HG02642 (cell line): ENCODE measurements at regions not wholly inside any gene's neighbourhood (a gene's known extent, or its start where the extent isn't known, plus 50 kb on each side); places are given as distances from the start of the nearest gene placed in this dataset.

Source experiments
- ATAC-seq: cut with Tn5 transposase; IDR thresholded peaks from one replicate; pipeline ENCODE4 v1.9.1; 2021; ENCODE audit warnings: mild to moderate bottlenecking; ENCODE audit not compliant: unreplicated experiment, poor library complexity

DNA sequence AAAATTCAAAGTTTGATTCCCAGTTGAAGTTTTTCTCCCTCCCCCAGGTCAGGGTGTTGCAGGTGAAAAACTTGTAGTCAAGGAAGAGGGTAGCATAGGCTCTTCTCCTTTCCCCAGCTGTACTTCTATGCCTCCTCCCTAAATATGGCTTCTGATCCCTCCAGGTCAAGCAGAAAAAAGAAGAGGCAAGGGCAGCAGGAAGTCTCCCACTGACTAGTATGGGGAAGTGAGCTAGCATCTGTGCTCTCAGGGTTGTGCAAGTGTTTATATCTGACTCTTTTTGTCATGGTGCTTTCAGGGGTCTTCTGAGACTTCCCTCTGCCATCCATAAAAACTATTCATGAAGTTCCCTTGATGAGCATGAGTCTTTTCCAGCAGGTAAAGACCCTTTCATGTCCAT lies 76.0 kb downstream of the ATPSCKMT start:
- ATAC-seq, result no peak

GRCh38 chr5:10172247-10172646 lies 77.4 kb downstream of the ATPSCKMT start:
- ATAC-seq, result no peak

DNA sequence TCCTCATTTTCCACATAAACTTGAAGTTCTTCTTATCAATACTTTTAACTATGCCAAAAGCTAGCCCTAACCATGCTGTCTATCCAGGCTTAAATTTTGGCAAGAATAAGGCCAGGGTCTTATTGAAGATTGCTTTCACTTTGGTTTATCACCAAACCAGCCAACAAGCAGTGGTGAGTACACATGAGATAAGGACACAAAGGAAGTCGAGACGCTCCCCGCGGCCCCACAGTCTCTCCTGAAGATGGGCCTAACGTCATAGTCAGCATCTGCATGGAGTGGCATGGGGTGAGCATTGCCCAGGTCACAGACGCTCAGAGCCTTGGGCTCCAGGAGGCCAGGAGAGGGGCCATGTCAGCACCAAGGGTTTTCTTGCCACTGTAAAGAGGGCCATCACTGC lies 80.3 kb downstream of the ATPSCKMT start:
- no peak for ATAC-seq

DNA sequence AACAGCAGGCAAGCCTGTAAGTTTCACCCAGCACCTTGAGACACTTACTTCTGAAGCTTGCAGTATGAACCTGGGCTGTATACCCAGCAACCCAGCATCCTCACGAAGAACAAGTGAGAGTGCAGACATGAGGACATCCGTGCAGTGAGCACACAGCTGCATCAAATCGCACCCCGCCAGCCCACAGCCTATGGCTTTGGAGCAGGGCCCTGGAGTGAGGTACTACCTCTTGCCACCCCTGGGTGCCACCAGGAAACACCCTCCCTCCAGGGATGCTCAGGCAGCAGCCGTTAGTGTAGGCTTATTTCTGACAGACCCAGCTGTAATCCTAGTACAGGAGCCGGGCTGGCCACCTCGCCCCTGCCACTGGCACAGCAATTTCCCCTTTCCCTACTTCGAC lies 81.4 kb downstream of the ATPSCKMT start:
- no peak for ATAC-seq

- ATAC-seq, result no peak
Measured at GRCh38 chr5:10167806-10168205, 81.9 kb downstream of the ATPSCKMT start.

DNA sequence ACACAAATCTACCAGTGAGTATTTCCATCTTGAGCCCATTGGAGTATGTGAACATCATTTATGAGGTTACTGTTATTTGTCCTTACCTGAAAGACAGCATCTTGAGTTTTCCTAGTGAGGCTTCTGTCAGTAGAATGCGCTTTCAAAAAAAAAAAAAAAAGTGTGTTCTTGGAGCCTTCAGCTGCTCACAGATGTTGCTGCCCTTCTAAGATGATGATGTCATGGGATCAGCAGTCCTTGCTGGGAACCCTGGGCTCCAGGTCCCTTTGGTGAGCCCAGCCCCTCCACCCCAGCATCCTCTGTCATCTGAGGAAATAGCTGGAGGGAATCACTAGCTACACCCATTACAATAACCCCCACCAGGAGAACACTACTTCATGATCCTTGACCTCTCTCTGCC lies 83.3 kb downstream of the ATPSCKMT start:
- no peak for ATAC-seq

GRCh38 chr5:10162468-10162867 lies 87.2 kb downstream of the ATPSCKMT start:
- ATAC-seq, result no peak

- ATAC-seq, result no peak
Measured at GRCh38 chr5:10161778-10162177, 87.9 kb downstream of the ATPSCKMT start.

DNA sequence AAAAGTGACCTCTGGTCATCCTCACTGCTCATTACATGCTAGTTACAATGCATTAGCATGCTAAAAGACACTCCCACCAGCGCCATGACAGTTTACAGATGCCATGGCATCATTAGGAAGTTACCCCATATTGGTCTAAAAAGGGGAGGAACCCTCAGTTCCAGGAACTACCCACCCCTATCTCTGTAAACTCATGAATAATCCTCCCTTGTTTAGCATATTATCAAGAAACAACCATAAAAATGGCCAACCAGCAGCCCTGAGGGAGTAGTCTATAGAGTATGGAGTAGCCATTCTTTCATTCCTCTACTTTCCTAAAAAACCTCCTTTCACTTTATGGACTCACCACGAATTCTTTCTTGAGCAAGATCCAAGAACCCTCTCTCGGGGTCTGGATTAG lies 89.4 kb downstream of the ATPSCKMT start:
- no peak for ATAC-seq

DNA sequence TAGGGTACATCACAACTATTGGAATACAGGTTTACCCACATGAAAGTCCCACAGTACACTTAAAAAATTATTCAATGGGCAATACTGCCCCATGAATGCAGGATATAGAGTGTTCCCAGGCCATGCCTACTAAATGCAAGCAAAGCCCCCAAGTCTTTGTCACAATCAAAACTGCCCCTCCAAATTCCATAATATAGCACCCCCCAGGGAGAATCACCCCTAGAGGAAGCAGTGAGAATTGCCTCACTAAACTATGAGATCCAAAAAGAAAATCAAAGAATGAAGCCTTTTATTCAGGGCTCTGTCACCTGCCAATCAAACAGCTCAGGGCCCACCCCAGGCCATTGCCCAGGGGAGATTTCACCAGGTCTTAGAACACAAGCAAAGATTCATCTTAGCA lies 90.8 kb downstream of the ATPSCKMT start:
- no peak for ATAC-seq

DNA sequence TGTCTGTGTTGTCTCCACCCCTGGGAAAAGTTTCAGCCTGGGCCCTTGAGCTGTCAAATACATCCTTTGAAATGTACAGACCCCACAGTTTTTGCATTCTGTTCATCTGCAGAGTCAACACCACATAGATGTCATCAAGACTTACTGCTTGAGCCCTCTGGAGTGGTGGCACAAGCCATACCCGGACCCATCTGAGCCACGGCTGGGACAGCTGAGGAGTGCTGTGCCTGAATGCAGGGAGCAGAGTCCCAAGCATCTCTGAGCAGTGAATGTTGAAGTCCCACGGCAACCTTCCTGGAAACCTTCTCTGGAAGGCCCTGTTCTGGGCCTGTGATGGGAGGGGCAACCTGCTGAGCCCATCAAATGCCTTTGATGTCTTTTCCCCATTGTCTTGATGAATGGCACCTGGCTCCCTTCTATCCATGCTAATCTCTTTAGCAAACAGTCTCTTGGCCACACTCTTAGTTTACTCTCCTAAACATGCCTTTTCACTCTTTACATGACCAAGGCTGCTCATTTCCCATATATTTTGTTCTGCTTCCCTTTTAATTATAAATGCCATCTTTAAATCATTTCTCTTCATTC lies 92.5 kb downstream of the ATPSCKMT start:
- no peak for ATAC-seq

DNA sequence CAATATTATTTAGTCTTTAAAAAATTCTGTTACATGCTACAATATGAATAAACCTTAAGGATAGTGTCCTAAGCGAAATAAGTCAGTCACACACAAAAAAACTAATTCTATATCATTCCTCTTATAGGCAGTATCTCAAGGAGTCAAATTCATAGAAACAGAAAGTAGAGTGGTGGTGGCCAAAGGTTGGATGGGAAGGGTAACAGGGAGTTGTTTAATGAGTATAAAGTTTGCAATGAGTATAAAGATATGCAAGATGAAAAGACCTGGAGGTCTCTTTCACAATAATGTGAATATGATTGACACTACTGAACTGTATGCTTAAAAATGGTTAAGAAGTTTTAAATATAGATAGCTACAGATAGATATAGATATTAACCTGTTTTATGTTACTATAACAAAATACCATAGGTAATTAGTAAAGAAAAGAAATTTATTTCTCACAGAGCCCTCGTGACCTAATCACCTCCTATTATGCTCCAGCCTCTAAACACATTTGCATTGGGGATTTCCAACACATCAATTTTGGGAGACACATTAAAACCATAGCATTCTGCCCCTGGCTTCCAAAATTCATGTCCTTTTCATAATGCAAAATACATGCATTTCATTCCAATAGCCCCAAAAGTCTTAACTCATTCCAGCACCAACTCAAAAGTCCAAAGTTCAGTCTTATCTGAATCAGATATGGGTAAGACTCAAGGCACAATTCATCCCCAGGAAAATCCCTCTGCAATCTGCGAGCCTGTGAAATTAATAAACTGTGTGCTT lies 93.6 kb downstream of the ATPSCKMT start:
- ATAC-seq, result no peak

- ATAC-seq, result no peak
Measured at GRCh38 chr5:10153808-10154537, 95.7 kb downstream of the ATPSCKMT start.

GRCh38 chr5:10153394-10153793 lies 96.3 kb downstream of the ATPSCKMT start:
- no peak for ATAC-seq

GRCh38 chr5:10151656-10152055 lies 98.0 kb downstream of the ATPSCKMT start:
- ATAC-seq, result no peak

DNA sequence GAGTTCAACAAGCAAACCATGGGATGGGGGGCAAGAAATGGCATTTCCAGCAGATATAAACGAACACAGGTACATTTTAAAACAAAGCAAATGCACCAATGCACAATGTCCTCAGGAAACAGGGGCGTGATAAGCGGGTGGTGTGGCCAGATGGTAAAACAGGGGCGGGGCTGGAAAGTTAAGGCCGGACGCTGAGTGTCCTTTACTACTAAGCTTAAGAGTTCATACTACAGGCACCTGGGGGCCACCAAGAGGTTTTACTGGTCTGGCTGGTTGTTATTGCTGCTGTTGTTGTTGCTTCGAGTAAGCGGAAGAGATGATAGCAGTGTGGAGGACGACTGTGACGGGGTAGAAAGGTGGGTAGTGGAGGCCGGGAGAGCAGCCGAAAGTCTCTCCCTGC lies 99.8 kb downstream of the ATPSCKMT start:
- ATAC-seq, result no peak

DNA sequence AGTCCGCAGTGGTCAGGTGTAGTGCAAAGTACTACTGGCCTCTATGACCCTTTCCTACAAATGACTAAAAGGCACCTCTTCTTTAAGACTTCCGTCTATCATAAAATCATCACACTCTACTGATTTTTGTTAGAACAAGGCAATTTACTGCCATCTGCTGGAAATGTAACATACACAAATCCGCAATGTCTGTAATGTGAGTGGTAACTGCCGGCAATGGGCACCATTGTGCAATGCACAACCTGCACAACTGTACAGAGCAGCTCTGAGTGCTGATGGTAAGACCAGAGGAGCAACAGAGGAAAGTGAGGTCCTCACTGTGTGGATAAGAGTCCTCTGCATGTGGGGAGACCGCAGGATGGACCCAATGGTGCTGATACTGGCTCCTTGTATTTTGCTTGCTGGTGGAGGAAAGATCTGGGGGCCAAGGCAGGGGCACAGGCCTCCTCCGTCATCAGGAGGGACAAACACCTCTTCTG lies 103.7 kb downstream of the ATPSCKMT start:
- ATAC-seq, result no peak

DNA sequence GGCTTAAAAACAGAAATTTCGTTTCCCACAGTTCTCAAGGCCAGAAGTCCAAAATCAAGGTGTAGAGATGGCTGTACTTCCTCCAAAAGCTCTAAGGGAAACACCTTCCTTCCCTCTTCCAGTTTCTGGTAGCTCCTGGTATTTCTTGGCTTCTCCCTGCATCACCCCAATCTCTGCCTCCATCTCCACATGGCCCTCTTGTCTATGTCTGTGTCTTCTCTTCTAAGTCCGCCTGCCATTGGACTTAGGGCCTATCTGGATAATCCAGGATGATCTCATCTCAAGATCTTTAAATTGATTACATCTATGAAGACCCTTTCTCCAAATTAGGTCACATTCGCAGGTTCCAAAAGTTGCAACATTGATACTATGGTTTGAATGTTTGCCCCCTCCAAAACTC lies 105.6 kb downstream of the ATPSCKMT start:
- no peak for ATAC-seq

- no peak for ATAC-seq
Measured at GRCh38 chr5:10140195-10140973, 109.3 kb downstream of the ATPSCKMT start.

- ATAC-seq, result no peak
Measured at GRCh38 chr5:10138395-10139057, 111.2 kb downstream of the ATPSCKMT start.
